GM18868 (cell line): ENCODE measurements at regions not wholly inside any gene's neighbourhood (a gene's known extent, or its start where the extent isn't known, plus 50 kb on each side); places are given as distances from the start of the nearest gene placed in this dataset.

Experiments
- ATAC-seq: cut with Tn5 transposase; IDR thresholded peaks from one replicate; pipeline ENCODE4 v1.9.1; 2021; ENCODE audit warnings: mild to moderate bottlenecking, moderate library complexity; ENCODE audit not compliant: unreplicated experiment

DNA sequence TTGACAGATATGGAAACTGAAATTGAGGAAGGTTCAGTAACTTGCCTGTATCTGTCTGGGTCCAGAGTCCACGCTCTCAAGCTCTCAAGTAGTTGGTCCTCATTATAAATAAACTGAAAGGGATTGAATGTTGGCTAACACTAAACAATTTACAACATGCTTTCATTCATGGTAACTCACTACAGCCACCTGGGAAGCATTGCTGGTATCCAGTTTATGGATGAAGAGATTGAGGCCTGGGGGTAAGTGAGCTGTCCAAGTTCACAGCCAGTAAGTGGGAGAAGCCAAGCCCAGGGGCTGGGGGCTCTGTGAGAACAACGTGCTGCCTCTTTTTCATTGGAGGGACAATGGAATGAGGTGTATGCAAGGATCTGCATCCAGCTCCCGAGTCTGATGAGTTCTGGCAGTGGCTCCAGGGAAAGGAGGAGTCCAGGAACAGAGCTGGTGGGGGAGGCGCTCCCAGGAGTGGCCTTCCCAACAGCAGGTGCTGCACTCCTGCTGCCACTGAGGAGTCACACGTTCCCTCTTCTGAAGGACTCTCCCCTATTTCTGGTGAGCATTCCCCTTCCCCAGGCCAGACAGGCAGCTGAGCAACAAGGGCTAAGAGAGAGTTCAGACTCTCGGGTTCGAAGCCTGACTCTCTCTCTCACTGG is 175.8 kb downstream of the CSNK2A3 start:
- ATAC-seq, result no peak

DNA sequence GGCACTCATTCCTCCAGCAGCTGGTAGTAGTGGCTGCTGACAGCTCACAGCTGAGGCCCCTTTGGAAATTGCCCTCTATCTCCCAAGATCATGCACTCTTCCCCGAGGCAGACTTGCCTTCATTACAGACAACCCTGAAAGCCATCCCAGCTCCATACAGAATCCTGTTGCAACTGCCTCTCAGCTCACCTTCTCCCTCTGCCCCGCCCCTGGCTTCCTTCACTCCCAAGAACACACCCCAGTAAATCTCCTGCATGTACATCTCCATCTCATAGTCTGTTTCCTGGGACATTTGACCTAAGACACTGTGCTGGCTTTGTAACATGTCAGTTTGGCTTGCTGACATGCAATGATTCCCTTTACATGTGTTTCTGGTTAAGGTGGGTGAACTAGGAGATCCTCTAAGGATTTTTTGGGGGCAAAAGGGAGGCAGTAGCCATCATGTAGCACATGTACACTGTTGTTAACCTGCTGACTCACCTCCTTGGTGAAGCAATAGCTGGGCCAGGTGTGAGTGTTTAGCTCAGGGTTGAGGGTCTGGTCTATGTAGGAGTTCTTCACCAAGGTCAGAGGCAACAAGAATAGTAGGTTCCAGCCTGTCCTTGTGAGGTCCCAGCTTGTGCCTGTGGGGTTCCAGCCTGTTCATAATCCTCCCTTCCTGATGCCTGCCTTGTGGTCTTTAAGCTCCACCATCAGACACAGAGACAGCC is 179.6 kb downstream of the CSNK2A3 start:
- no peak for ATAC-seq

- ATAC-seq, result peak; percentile 86
These were observed 181.2 kb downstream of the CSNK2A3 start for GRCh38 chr11:11171854-11172253.

GRCh38 chr11:11171285-11171684 is 181.8 kb downstream of the CSNK2A3 start:
- no peak for ATAC-seq

DNA sequence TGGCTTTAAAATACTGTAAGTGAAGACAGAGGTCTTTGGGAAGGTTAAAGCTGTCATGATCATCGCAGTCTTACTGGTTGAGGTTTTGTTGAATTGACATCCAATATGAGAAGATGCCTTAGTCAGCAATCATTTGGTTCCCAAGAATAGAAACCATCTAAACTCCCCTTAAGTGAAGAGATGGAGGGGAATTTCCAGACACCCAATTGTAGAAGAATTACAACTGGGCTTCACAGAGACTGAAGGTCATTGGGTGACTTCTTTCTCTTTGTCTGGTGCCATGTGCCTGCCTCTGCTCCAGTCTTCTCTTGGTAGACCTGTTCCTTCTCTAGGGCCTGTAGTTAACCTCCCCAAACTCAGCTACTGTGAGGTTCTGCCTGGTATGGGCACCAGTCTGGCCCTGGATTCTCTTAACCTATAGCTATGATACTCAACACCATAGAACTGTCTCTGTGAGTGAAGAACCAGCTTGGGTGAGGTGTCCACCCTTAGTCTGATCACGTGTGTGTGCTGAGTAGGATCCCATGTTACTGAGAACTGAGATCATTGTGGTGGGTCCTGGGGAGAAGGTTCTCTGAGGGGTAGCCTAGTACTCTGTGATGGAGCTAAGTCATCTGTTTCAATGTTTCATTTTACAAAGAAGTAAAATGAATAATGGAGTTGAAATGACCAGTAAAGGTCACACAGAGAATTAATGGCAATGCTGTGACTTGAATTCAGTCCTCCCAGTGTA is 182.5 kb downstream of the CSNK2A3 start:
- peak; percentile 29 for ATAC-seq

DNA sequence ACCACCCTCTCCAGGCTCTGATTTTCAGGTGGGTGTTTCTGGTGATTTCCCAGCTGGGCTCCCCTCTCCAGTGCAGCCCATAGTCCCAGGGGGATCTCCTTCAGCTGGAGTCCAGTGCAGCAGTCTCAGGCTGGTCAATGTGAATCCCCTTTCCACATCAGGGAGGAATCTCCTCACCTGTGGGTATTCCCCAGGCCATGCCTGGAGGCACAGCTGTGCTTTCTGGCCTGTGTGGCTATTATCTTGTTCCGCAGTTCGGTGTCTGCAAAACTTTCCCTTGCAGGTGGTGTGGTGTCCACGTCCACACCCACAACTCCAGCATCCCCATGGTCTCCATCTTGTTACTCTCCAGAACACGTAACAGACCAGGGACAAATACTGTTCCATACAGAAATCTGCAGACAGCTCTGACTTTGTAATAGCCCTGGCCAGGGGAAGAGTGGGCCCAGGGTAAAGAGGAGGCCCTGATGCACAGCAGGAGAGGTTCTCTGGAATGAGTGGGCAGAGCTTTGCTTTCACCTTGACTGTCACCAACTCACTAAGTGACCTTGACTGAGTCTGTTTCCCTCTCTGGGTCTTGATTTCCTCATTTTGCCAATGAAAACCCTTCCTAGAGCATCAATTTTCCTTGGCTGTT is 183.2 kb downstream of the CSNK2A3 start:
- peak; percentile 47 for ATAC-seq

DNA sequence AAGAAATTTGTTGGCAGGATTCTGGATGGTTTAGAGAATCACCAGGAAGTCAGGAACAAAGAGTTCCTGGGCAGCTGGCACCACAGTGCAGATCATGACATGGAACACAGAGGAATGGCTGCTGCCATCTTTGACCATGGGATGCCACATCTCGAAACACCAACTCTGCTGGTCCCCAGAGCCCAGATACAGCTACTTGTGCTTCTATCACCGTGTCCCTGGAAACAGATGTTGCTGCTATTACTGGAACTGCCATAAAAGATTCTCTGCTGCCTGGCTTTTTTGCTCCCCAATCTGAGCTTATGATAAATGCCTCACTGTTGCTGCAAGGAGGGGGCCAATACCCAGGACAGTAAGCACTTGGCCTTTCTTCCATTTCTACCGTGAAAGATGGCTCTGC is 185.2 kb downstream of the CSNK2A3 start:
- no peak for ATAC-seq

DNA sequence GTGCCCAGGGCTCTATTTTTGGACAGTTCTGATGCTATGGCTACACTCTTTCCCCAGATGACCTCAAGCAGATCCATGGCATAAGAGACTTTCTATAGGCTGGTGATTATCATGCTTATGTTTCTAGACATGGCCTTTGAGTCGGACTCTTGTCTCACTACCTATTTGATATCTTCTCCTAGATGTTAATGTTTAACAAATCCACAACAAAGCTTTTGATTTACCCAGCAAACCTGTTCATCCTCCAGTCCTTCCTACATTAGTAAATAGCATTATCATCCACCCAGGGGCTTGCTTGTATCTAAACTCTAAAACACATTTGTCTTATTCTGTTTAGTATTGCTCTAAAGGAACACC is 188.7 kb downstream of the CSNK2A3 start:
- ATAC-seq, result no peak

DNA sequence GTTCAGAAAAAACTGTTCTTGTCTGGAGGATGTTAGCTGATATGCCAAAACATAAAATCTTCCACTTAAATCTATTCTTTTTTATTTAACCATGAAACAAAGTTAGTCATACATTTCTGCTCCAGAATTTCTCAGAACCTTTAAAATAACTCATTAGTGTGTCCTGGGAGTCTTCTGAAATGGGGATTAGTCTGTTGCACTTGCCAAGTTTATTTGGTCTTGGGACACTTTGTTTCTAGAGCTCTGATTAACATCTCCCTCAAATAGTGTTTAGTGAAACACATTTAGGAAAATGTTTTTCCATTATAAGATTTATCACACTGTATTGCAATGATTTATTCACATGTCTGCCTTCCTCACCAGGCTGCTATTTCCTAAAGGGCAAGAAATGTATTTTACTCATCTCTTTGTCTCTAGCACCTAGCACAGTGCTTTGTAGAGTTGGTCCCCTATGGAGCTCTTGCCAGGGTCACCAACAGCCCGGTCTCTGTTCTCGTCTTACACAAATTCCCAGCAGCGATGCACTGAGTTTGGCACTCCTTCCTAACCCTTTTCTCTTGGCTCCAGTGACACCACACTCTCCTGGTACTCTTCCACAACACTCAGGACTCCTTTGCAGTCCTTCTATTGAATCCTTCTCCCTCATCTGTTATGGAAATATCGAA is 189.2 kb downstream of the CSNK2A3 start:
- ATAC-seq, result no peak

DNA sequence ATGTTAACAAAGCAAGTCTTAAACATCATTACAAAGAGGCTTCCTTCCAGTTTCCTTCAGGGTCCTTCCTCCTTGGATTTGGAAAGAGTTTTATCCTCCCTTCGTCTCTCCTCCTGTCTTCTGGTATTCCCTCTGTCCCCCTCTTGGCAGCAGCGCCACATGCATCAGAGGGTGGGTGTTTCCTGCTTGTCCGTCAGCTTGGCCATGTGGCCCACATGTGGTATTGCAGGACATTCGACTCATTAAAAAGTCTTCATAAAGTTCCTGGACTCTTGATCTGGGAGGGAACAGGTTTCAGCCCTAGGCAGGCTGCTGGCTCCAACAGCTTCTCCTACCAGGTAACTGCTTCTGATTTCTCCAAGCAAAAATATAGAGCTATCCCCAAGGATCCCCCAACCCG is 189.8 kb downstream of the CSNK2A3 start:
- no peak for ATAC-seq

- no peak for ATAC-seq
These were observed 195.9 kb downstream of the CSNK2A3 start for GRCh38 chr11:11157185-11157584.

DNA sequence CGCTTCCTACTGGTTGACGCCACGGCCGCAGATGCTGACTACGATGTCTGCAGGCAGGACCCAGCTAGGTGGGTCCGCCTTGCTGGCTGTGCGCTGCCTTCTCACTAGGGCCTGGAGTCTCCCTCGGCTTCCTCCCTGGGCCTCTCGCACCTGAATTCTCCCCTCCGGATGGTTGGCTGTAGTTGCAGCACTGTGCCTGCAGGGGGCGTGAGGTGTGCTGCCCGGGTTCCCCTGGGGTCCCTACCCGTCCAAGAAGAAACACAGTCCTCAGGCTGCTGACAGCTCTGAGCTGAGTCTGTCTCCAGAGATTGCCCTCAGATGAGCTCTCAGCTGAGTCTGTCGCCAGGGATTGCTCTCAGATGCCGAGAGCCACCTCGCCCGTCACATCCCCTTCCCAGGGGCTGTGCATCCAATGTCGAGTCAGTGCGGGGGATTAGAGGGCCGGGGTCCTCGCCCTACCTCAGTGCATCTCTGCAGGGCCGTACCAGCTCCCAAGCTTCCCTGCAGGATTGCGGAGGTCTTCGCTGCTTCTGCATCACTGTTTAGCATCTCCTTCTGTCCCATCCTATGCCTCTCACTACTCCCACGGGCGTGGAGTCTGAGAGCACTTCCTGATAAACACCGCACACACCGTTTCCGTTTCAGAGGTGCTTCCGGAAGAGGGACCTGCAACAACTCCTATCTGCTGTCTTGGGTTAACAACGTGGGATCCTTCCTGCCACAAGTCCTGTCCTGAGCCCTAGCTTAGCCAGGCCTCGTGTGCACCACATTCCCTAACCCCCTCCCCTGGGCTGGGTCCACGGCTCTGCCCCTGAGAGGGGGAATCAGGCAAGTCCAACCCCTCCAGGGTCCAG is 196.9 kb downstream of the CSNK2A3 start:
- no peak for ATAC-seq

DNA sequence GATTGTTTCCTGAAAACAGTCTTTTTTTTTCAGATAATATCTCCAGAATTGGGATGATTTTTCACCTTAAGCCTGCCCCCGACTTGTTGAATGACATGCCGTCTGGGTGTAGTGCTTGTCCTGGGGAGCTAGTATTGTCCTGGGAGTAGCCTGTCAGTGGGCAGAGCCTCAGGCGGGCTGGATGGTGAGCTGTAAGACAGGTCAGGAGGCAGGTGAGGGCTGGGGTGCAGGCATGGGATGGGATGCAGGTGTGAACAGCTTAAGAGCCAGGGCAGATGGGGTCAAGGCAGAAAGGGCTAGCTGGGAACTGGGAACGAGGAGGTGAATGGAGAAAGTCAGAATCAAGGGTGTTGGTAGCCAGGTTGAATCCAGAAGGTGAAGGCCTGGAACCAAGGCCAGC is 200.2 kb downstream of the CSNK2A3 start:
- ATAC-seq, result no peak

GRCh38 chr11:11149671-11150459 is 203.2 kb downstream of the CSNK2A3 start:
- ATAC-seq, result no peak

DNA sequence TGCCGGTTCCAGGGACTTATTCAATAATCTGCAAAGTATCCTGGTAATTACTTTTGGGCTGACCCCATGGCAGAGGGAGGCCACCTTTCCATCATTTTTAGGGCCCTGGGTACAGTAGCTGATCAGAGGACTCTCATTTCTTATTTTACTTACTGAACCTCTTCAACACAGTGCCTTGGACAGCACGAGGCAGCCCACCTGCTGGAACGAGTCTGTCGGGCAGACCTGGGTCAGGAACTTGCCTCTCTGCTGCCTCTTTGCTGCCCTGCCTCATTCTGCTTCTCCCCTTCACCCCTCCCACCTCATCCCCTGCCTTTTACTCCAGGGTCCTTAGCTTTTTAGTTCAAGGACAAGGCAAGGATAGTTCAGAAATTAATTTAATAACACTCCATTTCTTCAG is 204.5 kb downstream of the CSNK2A3 start:
- no peak for ATAC-seq

DNA sequence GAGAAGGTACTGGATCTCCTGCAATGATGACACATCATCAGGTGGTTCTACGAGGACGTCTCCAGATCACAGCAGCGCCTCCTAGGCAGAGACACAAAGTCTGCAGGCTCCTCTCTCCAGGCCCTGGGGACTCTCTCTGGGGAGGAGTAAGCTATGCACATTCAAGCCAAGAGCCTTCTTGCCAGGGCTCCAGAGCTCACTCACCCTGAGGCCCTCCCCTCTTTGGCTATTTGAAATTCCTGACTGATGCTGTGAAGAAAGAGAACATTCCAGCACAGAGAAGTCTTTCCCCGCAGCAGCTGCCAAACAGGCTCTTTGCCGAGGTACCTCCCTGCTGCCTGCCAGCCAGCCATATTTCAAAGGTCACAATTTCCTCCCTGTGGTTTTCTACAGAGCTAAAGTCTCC is 204.9 kb downstream of the CSNK2A3 start:
- ATAC-seq, result no peak

DNA sequence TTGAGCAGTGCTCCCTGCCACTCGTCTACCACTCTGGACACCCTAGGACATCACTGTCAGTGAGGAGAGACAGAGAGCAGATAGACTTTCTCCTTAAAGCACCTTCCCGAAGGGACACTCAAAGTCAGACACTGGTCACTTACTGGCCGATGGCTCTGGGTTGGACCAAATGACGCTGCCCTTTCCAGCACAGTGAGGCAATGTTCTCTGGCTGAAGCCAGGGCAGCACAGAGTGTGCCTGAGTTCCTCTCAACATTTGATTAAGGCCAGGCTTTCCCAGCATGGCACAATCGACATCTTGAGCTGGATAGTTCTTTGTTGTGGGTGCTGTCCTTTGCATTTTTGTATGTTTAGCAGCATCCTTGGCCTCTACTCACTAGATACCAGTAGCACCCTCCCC is 206.2 kb downstream of the CSNK2A3 start:
- no peak for ATAC-seq

DNA sequence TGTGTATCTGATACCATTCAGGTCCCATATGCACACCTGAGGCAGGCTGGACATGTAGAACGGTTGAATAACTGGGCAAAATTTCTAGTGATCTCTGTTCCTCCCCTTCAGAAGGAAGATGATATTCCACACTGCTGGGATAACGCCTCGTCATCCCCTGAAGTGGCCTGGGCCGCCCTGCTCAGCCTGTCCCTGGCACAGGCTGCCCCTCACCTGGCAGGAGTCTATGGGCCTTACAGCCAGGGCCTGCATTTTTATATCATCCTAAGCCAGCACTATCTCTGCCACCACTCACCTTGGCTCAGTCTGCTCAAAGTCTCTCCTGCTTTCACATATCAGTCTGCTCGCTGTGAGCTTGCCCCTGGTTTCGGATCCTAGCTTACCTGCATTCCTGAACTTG is 209.2 kb downstream of the CSNK2A3 start:
- ATAC-seq, result no peak

GRCh38 chr11:11142430-11142829 is 210.6 kb downstream of the CSNK2A3 start:
- no peak for ATAC-seq
